Activated CD4-positive, alpha-beta T cell treated with anti-CD3 and anti-CD28 coated beads for 1 hour (primary cell): ENCODE measurements at regions not wholly inside any gene's neighbourhood (a gene's known extent, or its start where the extent isn't known, plus 50 kb on each side); places are given as distances from the start of the nearest gene placed in this dataset.
"Not testable (repeated sequence)": the region's sequence is repeated elsewhere in the genome, so short reads cannot be mapped to it uniquely, and the experiment has no call there.

Source experiments
- DNase-seq: peaks from one replicate; pipeline ENCODE4 v3.0.0-alpha.2; 2020

GRCh38 chr3:194951629-194951920 is 265.9 kb downstream of the FAM43A start:
- DNase-seq, result not testable (repeated sequence)

GRCh38 chr3:194951931-194952582 is 266.4 kb downstream of the FAM43A start:
- DNase-seq, result no peak

DNA sequence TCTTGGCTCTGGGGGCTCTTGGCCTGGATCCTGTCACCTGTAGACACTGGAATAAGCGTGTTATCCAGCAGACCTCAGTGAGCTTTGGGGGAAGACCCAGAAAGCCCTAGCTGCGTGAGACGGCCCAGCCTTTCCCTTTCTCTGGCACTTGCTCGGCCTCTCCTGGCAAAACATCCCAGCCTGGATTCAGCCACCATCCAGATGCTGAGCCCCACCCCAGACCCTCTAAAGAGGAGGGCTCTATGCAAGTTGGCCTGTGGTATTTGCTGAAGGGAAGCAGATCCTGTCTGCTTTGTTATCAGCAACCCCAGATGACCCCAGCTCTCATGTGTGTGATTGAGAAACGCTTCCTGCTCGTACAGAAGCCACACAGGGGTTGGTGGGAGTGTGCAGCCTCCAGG is 267.2 kb downstream of the FAM43A start:
- no peak for DNase-seq

DNA sequence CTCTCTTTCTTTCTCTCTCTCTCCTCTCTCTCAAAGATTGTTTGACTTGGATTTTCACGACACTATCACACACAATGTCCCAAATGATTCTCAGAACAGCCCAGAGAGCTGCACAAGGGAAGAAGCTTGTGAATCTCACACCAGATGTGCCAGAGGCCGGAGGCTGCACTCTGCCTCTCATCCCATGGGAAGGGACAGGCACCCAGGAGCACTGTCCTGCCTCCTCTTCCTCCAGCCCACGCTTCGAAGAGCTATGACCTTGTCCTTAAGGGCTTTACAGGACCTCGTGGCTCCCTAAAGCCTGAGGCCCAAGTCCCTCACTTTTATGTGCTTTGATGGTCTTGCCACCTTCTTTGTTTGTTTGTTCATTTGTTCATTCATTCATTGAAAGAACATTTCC is 267.6 kb downstream of the FAM43A start:
- no peak for DNase-seq

- no peak for DNase-seq
Measured at GRCh38 chr3:194955546-194955945, 269.9 kb downstream of the FAM43A start.

DNA sequence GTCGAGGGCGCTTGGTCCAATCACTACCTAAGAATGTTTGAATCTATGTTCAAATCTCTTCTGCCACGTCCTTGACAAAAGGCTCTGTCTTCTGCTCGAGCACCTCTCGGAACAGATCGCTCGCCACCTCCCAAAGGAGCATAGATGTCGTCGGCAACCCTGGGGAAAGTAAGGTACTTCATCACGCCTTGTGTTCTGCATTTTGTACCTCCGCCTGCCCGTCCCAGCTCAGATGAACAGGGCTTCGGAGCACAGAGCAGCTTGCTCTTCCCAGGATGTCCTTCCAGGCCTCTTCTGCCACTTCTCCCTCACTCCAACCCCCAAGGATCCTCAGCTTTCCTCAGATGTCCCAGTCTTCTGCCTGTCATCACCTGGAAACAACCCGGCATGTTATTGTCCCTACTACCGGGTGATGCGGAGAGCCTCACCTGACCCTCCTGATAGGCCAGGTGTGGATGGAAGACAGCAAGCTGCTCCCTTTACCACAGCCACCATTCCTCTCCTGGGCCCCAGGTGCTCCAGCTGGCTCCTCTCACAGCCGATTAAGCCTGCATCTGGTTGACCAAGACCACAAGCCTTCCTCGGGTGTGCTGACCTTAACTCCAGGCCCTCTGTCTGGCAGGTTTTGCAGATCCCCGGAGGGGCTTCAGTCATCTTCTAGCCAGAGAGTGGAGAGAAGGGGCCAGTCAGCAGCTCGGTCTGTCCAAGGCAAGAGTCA is 270.5 kb downstream of the FAM43A start:
- no peak for DNase-seq

DNA sequence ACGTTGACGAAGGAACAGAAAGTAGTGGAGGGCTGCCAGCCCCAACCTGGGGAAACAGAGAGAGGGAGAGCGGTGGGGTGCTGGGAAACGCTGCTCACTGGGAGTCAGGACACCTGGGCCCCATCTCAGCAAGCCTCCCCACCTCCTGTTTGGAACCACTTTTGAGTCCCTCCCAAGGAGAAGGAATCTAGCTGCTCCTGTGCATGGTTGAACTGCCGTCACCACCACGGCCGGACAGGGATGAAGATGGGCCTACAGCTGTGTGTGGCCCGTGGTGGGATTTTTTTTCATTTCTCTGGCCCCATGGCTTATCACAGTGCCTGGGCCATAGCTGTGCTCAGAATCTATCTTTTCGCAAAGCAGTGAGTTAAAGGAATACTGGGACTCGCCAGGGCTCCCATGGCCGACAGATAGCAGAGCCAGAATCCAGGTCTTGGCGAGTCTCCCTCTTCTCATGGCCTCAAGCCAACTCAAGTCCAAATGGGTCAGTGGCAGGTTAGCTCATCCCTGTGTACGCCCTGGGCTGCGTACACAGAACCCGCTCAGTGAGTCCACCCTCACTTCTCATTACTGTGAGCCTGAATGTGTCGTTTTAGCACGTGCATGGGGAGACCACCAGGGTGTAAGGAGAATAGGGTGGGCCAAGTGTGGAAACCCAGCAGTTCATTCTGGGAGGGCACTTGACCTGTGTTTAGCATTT is 271.2 kb downstream of the FAM43A start:
- DNase-seq, result no peak

GRCh38 chr3:194957743-194958240 is 272.1 kb downstream of the FAM43A start:
- no peak for DNase-seq

- no peak for DNase-seq
Measured at GRCh38 chr3:194959217-194959616, 273.5 kb downstream of the FAM43A start.

DNA sequence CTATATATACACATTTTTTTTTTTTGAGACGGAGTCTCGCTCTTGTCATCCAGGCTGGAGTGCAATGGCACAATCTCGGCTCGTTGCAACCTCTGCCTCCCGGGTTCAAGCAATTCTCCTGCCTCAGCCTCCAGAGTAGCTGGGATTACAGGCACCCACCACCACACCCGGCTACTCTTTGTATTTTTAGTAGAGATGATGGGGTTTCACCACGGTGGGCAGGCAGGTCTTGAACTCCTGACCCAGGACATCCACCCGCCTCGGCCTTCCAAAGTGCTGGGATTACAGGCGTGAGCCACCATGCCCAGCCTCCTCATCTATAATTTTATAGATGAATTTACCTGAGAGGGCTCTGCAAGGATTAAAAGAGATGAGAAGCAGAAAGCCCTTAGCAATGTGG is 274.0 kb downstream of the FAM43A start:
- not testable (repeated sequence) for DNase-seq

DNA sequence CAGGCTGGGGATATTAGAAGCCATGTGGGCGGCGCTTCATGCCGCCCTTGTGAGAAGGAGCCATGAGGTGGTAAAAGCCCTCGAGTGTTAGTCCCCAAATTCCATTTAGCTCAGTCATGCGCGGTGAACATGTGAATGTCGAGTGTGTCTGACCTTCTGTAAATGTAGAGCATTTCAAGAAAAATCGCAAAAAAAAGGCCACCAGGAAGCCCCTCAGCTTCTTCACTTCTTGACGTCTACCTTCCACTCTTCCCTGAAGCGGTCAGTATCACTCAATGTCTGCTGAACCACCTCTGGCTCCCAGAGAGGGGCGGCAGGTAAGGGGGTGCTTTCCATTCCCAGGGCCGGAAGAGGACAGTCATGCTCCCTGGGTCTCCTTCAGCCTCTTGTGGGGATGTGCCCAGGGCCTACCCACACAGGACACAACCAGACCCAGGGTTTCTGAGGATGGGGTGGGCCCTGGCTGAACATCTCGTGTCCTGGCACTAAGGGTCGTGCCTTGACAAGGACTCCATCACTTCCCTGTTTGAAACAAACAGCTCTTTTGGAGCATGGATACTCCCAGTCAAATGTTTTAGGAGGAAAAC is 274.9 kb downstream of the FAM43A start:
- DNase-seq, result no peak

GRCh38 chr3:194961149-194961548 is 275.5 kb downstream of the FAM43A start:
- no peak for DNase-seq

- DNase-seq, result no peak
Measured at GRCh38 chr3:194961571-194961970, 275.9 kb downstream of the FAM43A start.

- no peak for DNase-seq
Measured at GRCh38 chr3:194962056-194962455, 276.4 kb downstream of the FAM43A start.

DNA sequence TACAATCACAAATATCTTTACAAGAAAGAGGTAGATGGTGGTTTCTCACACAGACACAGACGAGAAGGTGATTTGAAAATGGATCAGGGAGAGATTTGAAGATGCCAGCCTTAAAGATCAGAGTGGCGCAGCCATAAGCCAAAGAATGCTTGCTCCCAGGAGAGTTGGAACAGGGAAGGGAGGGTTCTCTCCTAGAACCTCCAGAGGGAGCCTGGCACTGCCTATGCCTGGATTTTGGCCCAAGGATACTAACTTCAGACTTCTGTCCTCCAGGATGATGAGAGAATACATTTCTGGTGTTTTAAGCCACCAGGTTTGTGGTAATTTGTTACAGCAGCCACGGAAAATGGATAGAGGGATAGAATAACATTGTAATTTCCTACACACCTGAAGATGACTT is 279.1 kb downstream of the FAM43A start:
- DNase-seq, result no peak

DNA sequence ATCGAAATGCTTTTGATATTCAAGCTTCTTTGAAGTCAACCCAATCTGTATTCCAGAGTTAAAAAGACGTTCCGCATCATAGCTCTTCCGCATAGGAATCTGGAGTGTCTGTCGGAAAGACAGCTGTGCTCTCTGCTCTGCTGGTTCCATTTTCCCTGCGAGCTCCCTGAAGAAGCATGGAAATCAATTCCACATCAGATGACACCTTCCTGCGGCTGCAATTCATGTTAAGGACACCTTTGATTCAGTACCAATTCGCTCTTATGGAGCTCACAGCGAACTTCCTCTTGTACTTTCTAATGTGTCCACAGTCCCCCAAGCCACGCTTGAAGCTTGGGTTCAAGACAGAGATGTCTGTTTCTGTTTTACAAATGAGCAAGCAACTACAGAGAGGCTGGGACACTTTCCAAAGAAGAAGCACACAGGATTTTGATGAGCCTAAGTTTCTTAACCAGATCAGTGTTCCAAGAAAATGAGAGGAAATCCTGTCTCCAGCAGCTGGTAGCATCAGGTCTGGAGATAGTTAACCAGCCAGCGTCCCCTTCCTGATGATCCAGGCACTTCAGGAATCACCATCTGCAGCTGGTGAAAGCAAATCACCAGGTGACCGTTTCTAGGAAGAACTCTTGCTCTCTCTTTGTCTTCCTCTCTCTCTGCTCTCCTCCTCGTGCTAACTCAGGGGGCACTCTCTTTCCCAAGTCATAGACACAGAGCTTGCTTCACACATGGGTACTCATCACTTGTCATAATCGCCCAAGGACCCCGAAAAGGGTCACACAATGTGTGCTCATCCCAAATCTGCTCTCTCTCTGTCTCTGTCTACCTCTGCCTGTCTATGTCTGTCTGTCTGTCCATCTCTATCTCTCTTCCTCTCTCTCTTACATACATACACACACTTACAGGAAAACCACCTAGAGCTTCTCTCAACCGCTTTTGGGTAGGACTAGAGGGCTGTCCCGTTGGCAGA is 281.8 kb downstream of the FAM43A start:
- DNase-seq, result no peak

DNA sequence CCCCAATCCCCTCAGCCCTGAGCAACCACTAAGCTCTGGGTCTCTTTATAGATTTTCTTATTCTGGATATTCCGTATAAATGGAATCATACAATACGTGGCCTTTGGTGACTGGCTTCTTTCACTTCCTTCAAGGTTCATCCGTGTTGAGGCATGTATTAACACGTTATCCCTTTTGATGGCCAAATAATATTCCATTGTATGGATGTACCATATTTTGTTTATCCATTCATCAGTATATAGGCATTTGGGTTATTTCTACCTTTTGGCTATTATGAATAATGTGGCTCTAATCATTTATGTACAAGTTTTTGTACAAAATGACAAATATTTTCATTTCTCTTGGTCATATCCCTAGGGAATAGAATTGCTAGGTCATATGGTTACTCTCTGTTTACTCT is 284.4 kb downstream of the FAM43A start:
- no peak for DNase-seq

DNA sequence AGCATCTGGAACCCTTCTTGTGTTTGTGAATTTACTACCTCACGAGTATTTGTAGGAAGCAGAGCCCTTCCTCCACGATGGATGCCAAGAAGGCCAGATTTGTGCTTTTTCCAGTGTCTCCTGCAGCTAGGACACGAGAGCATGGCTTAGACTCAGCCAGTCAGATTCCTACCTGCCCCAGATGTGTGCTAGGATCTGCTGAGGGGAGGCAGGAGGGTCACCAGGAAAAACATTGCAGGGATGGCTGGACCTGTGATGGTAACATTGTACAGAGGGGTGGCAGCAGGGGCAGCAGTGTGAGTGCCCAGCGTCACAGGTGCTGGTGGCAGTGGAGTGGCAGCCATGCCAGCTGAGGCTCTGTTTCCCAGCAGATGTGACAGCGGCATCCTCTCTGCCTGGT is 285.3 kb downstream of the FAM43A start:
- no peak for DNase-seq

GRCh38 chr3:194971965-194972364 is 286.3 kb downstream of the FAM43A start:
- no peak for DNase-seq

DNA sequence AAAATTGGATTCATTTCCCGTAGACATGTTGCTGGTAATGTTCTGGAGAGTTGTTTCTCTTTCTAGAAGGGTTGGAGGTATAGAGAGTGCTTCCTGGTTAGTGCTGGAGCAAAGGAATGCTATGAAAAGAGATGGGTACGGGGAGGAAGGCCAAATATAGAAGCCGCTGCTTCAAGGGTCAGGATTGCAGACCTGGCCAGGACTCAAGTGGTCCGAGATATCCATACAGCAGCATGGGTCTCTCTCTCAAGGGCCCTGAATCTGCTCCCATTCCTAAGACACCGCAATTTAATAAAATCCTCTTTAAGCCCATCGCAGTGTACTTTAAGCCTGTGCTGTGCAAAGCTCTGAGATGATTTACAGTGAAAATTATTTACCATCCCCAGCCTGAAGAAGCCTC is 287.0 kb downstream of the FAM43A start:
- no peak for DNase-seq

GRCh38 chr3:194973366-194974000 is 287.8 kb downstream of the FAM43A start:
- no peak for DNase-seq
